Activated CD4-positive, alpha-beta memory T cell treated with anti-CD3 and anti-CD28 coated beads for 36 hours (primary cell): ENCODE measurements at regions not wholly inside any gene's neighbourhood (a gene's known extent, or its start where the extent isn't known, plus 50 kb on each side); places are given as distances from the start of the nearest gene placed in this dataset.

Source experiments
- CTCF ChIA-PET: fragments of 350-600 bp; sonication (Branson Sonifier 250); formaldehyde crosslinking; loops from one replicate; lab custom pipeline; 2021; ENCODE audit warnings: antibody characterized with exemption, inconsistent platforms; lab: Charles Lee
- POLR2A ChIA-PET: fragments of 350-600 bp; sonication (Branson Sonifier 250); formaldehyde crosslinking; loops from one replicate; lab custom pipeline; 2021; ENCODE audit warnings: antibody characterized with exemption; lab: Charles Lee
- DNase-seq: peaks from one replicate; pipeline ENCODE4 v3.0.0-alpha.2; 2020
- H3K27ac Mint-ChIP-seq: one replicate; pipeline ENCODE4 v1.8.0; 2021; ENCODE audit warnings: mixed read lengths
- H3K27me3 Mint-ChIP-seq: one replicate; pipeline ENCODE4 v1.8.0; 2021; ENCODE audit warnings: mixed read lengths
- H3K36me3 Mint-ChIP-seq: one replicate; pipeline ENCODE4 v1.8.0; 2021; ENCODE audit warnings: mixed read lengths
- H3K4me1 Mint-ChIP-seq: one replicate; pipeline ENCODE4 v1.8.0; 2021; ENCODE audit warnings: low read depth, mixed read lengths
- H3K4me3 Mint-ChIP-seq: one replicate; pipeline ENCODE4 v1.8.0; 2021; ENCODE audit warnings: mild to moderate bottlenecking, mixed read lengths
- H3K9me3 Mint-ChIP-seq: one replicate; pipeline ENCODE4 v1.8.0; 2021; ENCODE audit warnings: mixed read lengths
- intact Hi-C: fragments of 100-400 bp; cut with micrococcal nuclease; formaldehyde crosslinking; loops from one replicate; pipeline ENCODE4 v1.15.1; 2023

DNA sequence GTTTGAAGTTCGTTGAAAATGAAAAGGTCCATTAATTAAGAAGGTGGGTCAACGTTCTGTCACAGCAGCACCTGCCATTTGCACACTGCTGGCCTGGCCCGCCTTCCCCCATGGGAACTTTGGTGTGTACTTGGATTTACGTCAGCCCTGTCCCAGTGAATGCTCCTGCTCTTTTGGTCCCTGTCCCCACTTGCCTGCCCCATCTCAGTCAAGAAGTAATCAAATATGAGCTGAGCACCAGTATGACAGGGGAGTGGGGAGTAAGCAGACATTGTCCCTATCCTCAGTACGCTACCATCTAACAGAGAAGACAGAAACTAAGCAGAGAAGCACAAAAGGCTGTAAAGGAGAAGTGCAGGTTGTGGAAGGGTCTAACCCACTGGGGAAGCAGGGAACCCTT is 65.1 kb downstream of the SLC4A3 start:
- Mint-ChIP-seq H3K27me3 (peaks cover 27% of the 10 kb centered on the region), H3K36me3 (no peaks in the 10 kb centered on the region), H3K9me3 (no peaks in the 10 kb centered on the region), H3K4me1 (peaks cover 3% of the 10 kb centered on the region), H3K27ac (no peak overlapping the region), H3K4me3 (no peak overlapping the region)
- ChIA-PET POLR2A (no interaction called here), CTCF (interaction anchor here (1.0 to 1.2 kb wide), 2 partner anchors 150 to 152 kb away, joined by 3 read pairs; no protein-coding TSS in a partner anchor)
- DNase-seq, result no peak
- intact Hi-C loops, result no loop called here

DNA sequence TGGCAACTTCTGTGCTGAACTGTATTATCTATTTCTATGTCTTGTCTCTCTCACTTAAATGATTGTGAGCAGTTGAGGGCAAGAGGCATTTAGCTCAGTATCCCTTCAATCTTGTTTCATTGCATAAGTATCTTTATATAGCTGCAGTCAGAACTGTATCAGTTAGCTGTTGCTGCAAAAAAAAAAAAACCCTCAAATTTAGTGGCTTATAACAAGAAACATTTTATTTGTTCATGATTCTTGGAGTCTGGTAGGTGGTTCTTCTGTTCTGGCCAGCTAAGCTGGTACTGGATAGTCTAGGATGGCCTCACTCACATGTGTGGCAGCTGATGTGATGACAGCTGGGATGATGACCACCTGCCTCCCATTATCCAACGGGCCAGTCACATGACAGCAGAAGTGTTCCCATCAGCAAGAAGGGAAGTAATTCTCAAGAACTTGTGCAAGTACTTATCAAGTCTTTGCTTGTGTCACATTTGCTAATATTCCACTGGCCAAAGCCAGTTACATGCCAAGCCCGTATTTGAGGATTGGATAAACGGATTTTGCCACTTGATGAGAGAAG is 67.8 kb downstream of the SLC4A3 start:
- H3K27ac Mint-ChIP-seq, result no peak overlapping the region
- H3K4me3 Mint-ChIP-seq, result no peak overlapping the region
- intact Hi-C loops, result no loop called here
- H3K9me3 Mint-ChIP-seq, result no peaks in the 10 kb centered on the region
- H3K4me1 Mint-ChIP-seq, result no peaks in the 10 kb centered on the region
- no peaks in the 10 kb centered on the region for H3K36me3 Mint-ChIP-seq
- ChIA-PET CTCF (no interaction called here), POLR2A (no interaction called here)
- no peak for DNase-seq
- peaks cover 30% of the 10 kb centered on the region for H3K27me3 Mint-ChIP-seq

- no peaks in the 10 kb centered on the region for H3K9me3 Mint-ChIP-seq
- no peaks in the 10 kb centered on the region for H3K36me3 Mint-ChIP-seq
- no peak overlapping the region for H3K4me3 Mint-ChIP-seq
- ChIA-PET CTCF (interaction anchor here (1.5 to 2.6 kb wide), 2 partner anchors 8 to 55 kb away, joined by 3 to 11 read pairs; no protein-coding TSS in a partner anchor), POLR2A (no interaction called here)
- peaks cover 28% of the 10 kb centered on the region for H3K27me3 Mint-ChIP-seq
- no peak overlapping the region for H3K27ac Mint-ChIP-seq
- intact Hi-C loops, result no loop called here
- DNase-seq, result no peak
- no peaks in the 10 kb centered on the region for H3K4me1 Mint-ChIP-seq
Observed at GRCh38 chr2:219697811-219698747, 70.6 kb downstream of the SLC4A3 start.

DNA sequence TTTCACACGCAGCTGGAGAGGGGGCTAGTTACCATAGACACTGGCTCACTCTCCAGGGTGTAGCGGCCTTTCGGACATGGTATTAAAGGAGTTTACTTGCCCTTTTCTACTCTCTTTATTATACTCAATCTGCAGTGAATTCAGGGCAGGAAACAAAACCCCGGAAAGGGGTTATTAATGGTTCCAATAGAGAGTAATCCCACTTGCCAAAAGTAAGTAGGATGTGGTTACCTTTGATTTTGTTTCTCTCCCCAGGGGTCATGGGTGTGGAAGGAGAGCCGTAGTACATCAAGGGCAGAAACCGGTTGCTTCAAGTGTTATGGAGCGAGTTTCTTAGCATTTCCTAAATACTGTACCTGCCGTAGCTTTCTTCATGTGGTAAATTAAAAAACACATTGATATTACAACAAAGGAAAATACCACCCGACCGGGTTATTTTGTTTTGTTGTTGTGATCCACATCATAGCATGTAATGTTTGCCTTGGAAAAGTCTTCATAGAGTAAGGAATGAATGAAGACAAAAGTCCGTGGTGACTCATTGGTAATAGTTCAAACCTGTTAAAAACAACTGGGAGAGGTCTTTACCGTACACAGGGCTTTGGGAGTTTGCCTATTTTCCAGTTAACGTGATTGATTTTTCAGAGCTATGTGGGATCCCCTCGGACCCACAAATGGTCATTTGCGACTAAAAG is 71.5 kb downstream of the SLC4A3 start:
- no peak for DNase-seq
- ChIA-PET CTCF (interaction anchor here (2.6 kb wide), 1 partner anchor 9 kb away, joined by 11 read pairs; no protein-coding TSS in a partner anchor), POLR2A (no interaction called here)
- no peaks in the 10 kb centered on the region for H3K9me3 Mint-ChIP-seq
- no peak overlapping the region for H3K4me3 Mint-ChIP-seq
- peaks cover 23% of the 10 kb centered on the region for H3K27me3 Mint-ChIP-seq
- H3K4me1 Mint-ChIP-seq, result no peaks in the 10 kb centered on the region
- intact Hi-C loops, result no loop called here
- no peak overlapping the region for H3K27ac Mint-ChIP-seq
- H3K36me3 Mint-ChIP-seq, result no peaks in the 10 kb centered on the region

DNA sequence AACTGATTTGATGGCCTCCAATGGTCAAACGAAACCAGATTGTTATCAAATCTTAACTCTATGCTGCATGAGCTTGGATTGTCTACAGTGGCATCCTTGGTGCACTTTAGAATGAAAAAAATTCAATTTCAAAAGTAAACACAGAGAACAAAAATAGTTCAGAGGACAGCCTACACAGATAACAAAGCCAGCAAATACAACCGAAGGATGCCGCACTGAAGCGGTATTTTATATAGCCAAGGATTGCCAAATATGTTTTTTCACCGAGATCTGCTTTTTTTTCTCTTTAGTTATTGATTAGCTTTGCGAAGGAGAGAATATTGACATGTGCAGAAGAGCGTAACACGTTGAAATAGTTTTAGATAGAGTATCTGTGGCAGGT is 72.0 kb downstream of the SLC4A3 start:
- intact Hi-C loops, result no loop called here
- Mint-ChIP-seq H3K4me3 (no peak overlapping the region), H3K4me1 (no peaks in the 10 kb centered on the region), H3K36me3 (no peaks in the 10 kb centered on the region), H3K27ac (no peak overlapping the region), H3K9me3 (no peaks in the 10 kb centered on the region), H3K27me3 (peaks cover 25% of the 10 kb centered on the region)
- no peak for DNase-seq
- ChIA-PET CTCF (interaction anchor here (2.6 kb wide), 1 partner anchor 10 kb away, joined by 11 read pairs; no protein-coding TSS in a partner anchor), POLR2A (no interaction called here)

- CTCF ChIA-PET, result interaction anchor here (2.4 kb wide), 1 partner anchor 12 kb away, joined by 13 read pairs; no protein-coding TSS in a partner anchor
- no peak overlapping the region for H3K27ac Mint-ChIP-seq
Observed at GRCh38 chr2:219701847-219702634, 74.6 kb downstream of the SLC4A3 start.

DNA sequence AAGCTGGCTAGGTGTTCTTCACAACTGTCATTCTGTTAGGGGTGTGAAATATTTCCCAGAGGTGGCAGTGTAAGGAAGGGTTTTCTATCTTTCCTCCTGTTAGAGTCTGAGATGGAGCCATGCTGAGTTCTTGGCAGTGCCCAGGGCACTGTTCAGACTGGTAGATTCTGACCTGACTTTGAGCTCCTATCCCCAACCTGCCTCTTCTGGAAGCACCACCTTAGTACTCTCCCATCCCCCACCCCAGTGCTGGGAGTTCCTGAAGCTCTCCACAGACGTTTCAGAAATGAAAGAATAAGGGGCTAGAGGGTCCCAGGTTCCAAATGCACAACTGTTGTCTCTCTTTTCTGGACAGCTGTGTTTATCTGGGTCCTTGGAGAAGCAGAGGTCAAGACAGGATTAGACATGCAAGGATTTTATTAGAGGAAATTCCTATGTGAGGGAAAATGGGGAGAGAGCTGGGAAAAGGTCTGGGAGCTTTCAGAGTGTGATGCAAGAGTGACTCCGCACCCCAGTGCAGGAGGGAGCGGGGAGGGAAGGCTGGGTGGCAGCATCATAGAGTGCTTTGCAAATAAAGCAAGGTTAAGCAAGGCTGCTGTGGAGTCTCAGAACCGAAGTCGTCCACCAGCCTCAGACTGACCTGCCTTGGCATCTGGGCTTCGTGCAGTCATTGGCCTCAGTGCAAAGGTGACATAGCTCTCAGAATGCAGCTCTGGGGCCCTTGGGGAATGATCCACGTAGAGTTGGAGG is 75.5 kb downstream of the SLC4A3 start:
- no peaks in the 10 kb centered on the region for H3K4me1 Mint-ChIP-seq
- peaks cover 25% of the 10 kb centered on the region for H3K27me3 Mint-ChIP-seq
- H3K9me3 Mint-ChIP-seq, result no peaks in the 10 kb centered on the region
- DNase-seq, result no peak
- no peaks in the 10 kb centered on the region for H3K36me3 Mint-ChIP-seq
- ChIA-PET CTCF (interaction anchor here (2.4 kb wide), 1 partner anchor 13 kb away, joined by 13 read pairs; no protein-coding TSS in a partner anchor), POLR2A (no interaction called here)
- H3K27ac Mint-ChIP-seq, result no peak overlapping the region
- no peak overlapping the region for H3K4me3 Mint-ChIP-seq
- intact Hi-C loops, result no loop called here

More at GRCh38 chr2:219701847-219702634, 74.6 kb downstream of the SLC4A3 start:
- Mint-ChIP-seq H3K4me3 (no peak overlapping the region), H3K36me3 (no peaks in the 10 kb centered on the region), H3K9me3 (no peaks in the 10 kb centered on the region), H3K4me1 (no peaks in the 10 kb centered on the region), H3K27me3 (peaks cover 28% of the 10 kb centered on the region)
- POLR2A ChIA-PET, result interaction anchor here (0.7 kb wide), 1 partner anchor 29 kb away, joined by 3 read pairs; no protein-coding TSS in a partner anchor
- intact Hi-C loops, result no loop called here
- DNase-seq, result no peak

- Mint-ChIP-seq H3K9me3 (no peaks in the 10 kb centered on the region), H3K4me3 (no peak overlapping the region), H3K27me3 (peaks cover 17% of the 10 kb centered on the region), H3K4me1 (no peaks in the 10 kb centered on the region), H3K36me3 (no peaks in the 10 kb centered on the region), H3K27ac (no peak overlapping the region)
- no peak for DNase-seq
- POLR2A ChIA-PET, result no interaction called here
- intact Hi-C loops, result no loop called here
- CTCF ChIA-PET, result no interaction called here
Observed at GRCh38 chr2:219704878-219705277, 77.4 kb downstream of the SLC4A3 start.

- Mint-ChIP-seq H3K4me1 (no peaks in the 10 kb centered on the region), H3K27me3 (peaks cover 18% of the 10 kb centered on the region), H3K27ac (no peak overlapping the region), H3K36me3 (no peaks in the 10 kb centered on the region), H3K9me3 (no peaks in the 10 kb centered on the region), H3K4me3 (no peak overlapping the region)
- DNase-seq, result no peak
- POLR2A ChIA-PET, result no interaction called here
- intact Hi-C loops, result no loop called here
- CTCF ChIA-PET, result no interaction called here
Observed at GRCh38 chr2:219706823-219707281, 79.4 kb downstream of the SLC4A3 start.

DNA sequence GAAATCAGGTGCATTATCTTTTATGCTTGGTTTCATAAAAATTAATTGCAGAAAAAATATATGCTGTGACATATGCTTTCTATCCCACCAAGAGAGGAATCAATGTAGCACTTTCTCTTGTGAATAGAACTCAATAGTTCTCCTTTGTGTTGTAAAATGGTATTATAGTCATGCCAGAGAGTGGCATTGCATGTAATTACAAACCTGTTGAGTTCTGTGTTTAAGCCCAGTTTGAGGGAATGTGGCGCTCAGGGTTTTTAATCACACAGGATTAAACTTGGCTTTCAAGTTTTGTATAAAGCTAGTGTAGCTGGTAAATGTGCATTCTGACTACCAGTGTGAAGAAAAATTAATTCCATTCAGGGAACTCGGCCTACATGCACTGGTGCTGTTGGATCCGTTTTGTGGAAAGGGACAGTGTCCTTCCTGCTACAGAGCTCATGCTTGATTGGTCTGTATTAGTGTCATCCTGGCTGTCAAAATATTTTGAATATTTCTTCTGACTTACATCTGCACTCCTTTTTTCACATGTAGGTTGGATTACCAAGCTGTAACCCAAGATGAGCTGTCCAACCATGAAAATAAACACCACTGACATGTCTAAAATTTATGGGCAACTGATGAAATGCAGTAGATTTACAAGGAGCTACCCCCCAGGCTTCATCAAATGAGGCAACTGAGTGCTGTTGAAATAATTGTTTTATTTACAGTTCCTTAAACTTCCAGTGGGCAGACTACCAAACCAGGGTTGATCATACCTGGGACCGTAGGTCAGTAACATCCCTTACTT is 80.3 kb downstream of the SLC4A3 start:
- no peaks in the 10 kb centered on the region for H3K4me1 Mint-ChIP-seq
- no peak overlapping the region for H3K27ac Mint-ChIP-seq
- no peak overlapping the region for H3K4me3 Mint-ChIP-seq
- H3K9me3 Mint-ChIP-seq, result no peaks in the 10 kb centered on the region
- intact Hi-C loops, result no loop called here
- H3K27me3 Mint-ChIP-seq, result peaks cover 13% of the 10 kb centered on the region
- no peaks in the 10 kb centered on the region for H3K36me3 Mint-ChIP-seq
- ChIA-PET CTCF (interaction anchor here (1.0 kb wide), 1 partner anchor 65 kb away, joined by 3 read pairs; no protein-coding TSS in a partner anchor), POLR2A (no interaction called here)
- no peak for DNase-seq
